ENCODE measurements at regions not wholly inside any gene's neighbourhood (a gene's known extent, or its start where the extent isn't known, plus 50 kb on each side); places are given as distances from the start of the nearest gene placed in this dataset.

GRCh38 chr2:45305599-45305998 lies 296.3 kb upstream of the SIX2 start:
- TF ChIP-seq SPI1 (IDR thresholded peaks at IDR 0.05; ENCODE audit: borderline replicate concordance, low read depth) (no peak), CTCF (IDR thresholded peaks at IDR 0.05; ENCODE audit: insufficient read depth, low read length) (no peak), POLR2AphosphoS5 (IDR thresholded peaks at IDR 0.05; ENCODE audit: low read depth) (no peak)
- TF ChIP-seq, protein P1, sequence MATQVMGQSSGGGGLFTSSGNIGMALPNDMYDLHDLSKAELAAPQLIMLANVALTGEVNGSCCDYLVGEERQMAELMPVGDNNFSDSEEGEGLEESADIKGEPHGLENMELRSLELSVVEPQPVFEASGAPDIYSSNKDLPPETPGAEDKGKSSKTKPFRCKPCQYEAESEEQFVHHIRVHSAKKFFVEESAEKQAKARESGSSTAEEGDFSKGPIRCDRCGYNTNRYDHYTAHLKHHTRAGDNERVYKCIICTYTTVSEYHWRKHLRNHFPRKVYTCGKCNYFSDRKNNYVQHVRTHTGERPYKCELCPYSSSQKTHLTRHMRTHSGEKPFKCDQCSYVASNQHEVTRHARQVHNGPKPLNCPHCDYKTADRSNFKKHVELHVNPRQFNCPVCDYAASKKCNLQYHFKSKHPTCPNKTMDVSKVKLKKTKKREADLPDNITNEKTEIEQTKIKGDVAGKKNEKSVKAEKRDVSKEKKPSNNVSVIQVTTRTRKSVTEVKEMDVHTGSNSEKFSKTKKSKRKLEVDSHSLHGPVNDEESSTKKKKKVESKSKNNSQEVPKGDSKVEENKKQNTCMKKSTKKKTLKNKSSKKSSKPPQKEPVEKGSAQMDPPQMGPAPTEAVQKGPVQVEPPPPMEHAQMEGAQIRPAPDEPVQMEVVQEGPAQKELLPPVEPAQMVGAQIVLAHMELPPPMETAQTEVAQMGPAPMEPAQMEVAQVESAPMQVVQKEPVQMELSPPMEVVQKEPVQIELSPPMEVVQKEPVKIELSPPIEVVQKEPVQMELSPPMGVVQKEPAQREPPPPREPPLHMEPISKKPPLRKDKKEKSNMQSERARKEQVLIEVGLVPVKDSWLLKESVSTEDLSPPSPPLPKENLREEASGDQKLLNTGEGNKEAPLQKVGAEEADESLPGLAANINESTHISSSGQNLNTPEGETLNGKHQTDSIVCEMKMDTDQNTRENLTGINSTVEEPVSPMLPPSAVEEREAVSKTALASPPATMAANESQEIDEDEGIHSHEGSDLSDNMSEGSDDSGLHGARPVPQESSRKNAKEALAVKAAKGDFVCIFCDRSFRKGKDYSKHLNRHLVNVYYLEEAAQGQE (IDR thresholded peaks at IDR 0.05; ENCODE audit: insufficient replicate concordance, low read depth): no peak
